K562 (cell line): ENCODE measurements at regions not wholly inside any gene's neighbourhood (a gene's known extent, or its start where the extent isn't known, plus 50 kb on each side); places are given as distances from the start of the nearest gene placed in this dataset.

Experiments
- CBX1 ChIP-seq: sonication (generic); IDR thresholded peaks from 2 replicates; pipeline ENCODE4 v1.6.1; 2016; ENCODE audit warnings: antibody characterized with exemption, low read depth, mild to moderate bottlenecking
- CTCF ChIP-seq, 3 experiments: IDR thresholded peaks in 2 of 3; conservative IDR thresholded peaks in 1 of 3; 2 replicates each; pipeline ENCODE4 v1.5.1; 2011 to 2012; ENCODE audit warnings: low read length in 3 of 3, mild to moderate bottlenecking in 3 of 3, control low read depth in 2 of 3, improper control_type of control experiment in 1 of 3, inconsistent platforms in 1 of 3, low read depth in 1 of 3, mixed read lengths in 1 of 3, moderate library complexity in 1 of 3; ENCODE audit not compliant: insufficient read depth in 2 of 3
- EP300 ChIP-seq: IDR thresholded peaks from 2 replicates; pipeline ENCODE4 v1.6.1; 2012; ENCODE audit warnings: low read length, improper control_type of control experiment
- EP400 ChIP-seq: fragments of 450-650 bp; IDR thresholded peaks from 2 replicates; pipeline ENCODE4 v1.6.1; 2017; ENCODE audit warnings: antibody characterized with exemption, mild to moderate bottlenecking, moderate library complexity
- LEF1 ChIP-seq: fragments of 450-650 bp; IDR thresholded peaks from 2 replicates; pipeline ENCODE4 v1.6.1; 2016; ENCODE audit warnings: mild to moderate bottlenecking
- POLR2A ChIP-seq: fragments of 450-650 bp; conservative IDR thresholded peaks from 2 replicates; pipeline ENCODE4 v1.6.1; 2016
- PTRF ChIP-seq: fragments of 450-650 bp; IDR thresholded peaks from 2 replicates; pipeline ENCODE4 v1.6.1; 2016; ENCODE audit warnings: mild to moderate bottlenecking, missing genetic modification characterization, missing compliant biosample characterization
- RCOR1 ChIP-seq, 2 experiments: IDR thresholded peaks; 2 replicates each; pipeline ENCODE4 v1.6.1; 2012; ENCODE audit warnings: low read depth in 2 of 2, low read length in 2 of 2, borderline replicate concordance in 1 of 2, improper control_type of control experiment in 1 of 2
- SRSF9 ChIP-seq: fragments of 200-400 bp; formaldehyde crosslinking; IDR thresholded peaks from 2 replicates; pipeline ENCODE4 v1.6.1; 2017; ENCODE audit warnings: low read depth, low read length, borderline replicate concordance
- ZBTB9 ChIP-seq: fragments of 450-650 bp; formaldehyde crosslinking; IDR thresholded peaks from 2 replicates; pipeline ENCODE4 v1.4.0; 2020; ENCODE audit warnings: mild to moderate bottlenecking, moderate library complexity
- ZNF583 ChIP-seq: fragments of 250-450 bp; sonication (Bioruptor Pico); IDR thresholded peaks from 2 replicates; pipeline ENCODE4 v1.4.0; 2020
- ZZZ3 ChIP-seq: fragments of 450-650 bp; IDR thresholded peaks from 2 replicates; pipeline ENCODE4 v1.6.1; 2016; ENCODE audit warnings: antibody characterized with exemption, mild to moderate bottlenecking, moderate library complexity

DNA sequence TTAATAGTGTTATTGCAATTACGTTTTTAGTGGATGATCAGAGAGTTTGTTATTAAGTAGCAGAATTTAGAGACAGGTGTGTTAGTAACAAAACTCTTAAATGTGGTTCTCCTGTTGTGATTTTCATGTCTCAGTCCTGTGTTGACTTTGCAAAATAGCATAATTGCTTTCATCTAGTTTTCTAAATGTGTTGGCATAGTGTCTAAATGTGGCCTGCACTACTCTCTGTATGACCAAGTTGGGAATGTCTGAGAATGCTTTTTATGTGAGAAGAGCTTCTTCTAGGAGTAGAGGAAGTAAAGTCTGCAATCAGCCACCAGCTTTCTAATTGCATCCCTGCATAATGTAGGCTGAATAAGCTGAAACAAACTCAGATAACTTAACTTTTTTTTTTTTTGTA lies 158.6 kb upstream of the FAT1 start:
- TF ChIP-seq EP300 (no peak), RCOR1 (IDR thresholded peaks at IDR 0.05; ENCODE audit: borderline replicate concordance in 1 of 2, low read depth in 2 of 2, low read length in 2 of 2) (no peak), ZNF583 (CRISPR knock-in tag) (no peak), EP400 (no peak), CBX1 (no peak), SRSF9 (no peak), ZBTB9 (CRISPR knock-in tag) (no peak), ZZZ3 (no peak), POLR2A (no peak), PTRF (no peak), LEF1 (no peak), CTCF (IDR thresholded peaks at IDR 0.05 in 2 of 3, conservative IDR thresholded peaks at IDR 0.05 in 1 of 3; ENCODE audit: insufficient read depth in 2 of 3, low read depth in 1 of 3, low read length in 3 of 3) (no peak)
